Upper lobe of right lung (tissue), 1 donor: ENCODE measurements at regions not wholly inside any gene's neighbourhood (a gene's known extent, or its start where the extent isn't known, plus 50 kb on each side); places are given as distances from the start of the nearest gene placed in this dataset.

Source experiments
- ATAC-seq: fragments of 200-7000 bp; cut with Tn5 transposase; one replicate; pipeline ENCODE4 v1.9.1; 2020; ENCODE audit warnings: mild to moderate bottlenecking, moderate library complexity
- DNase-seq: peaks from one replicate; pipeline ENCODE4 v3.0.0-alpha.2; 2020
- H3K27ac ChIP-seq: fragments of 200-600 bp; one replicate; pipeline ENCODE4 v1.8.0; 2022
- H3K27me3 ChIP-seq: fragments of 200-600 bp; one replicate; pipeline ENCODE4 v1.8.0; 2022; ENCODE audit warnings: mild to moderate bottlenecking
- H3K36me3 ChIP-seq: fragments of 200-600 bp; one replicate; pipeline ENCODE4 v1.8.0; 2022
- H3K4me1 ChIP-seq: fragments of 200-600 bp; one replicate; pipeline ENCODE4 v1.8.0; 2022
- H3K4me3 ChIP-seq: fragments of 200-600 bp; one replicate; pipeline ENCODE4 v1.8.0; 2022; ENCODE audit warnings: mild to moderate bottlenecking
- H3K9me3 ChIP-seq: fragments of 200-600 bp; one replicate; pipeline ENCODE4 v1.8.0; 2022
- CTCF ChIP-seq: fragments of 200-600 bp; IDR thresholded peaks from one replicate; pipeline ENCODE4 v1.8.0; 2022; ENCODE audit warnings: antibody characterized with exemption
- intact Hi-C: fragments of 100-400 bp; cut with DNase I; formaldehyde crosslinking; loops from one replicate; pipeline ENCODE4 v1.11.0; 2022
- donor health status: DM: no; HTN: yes; CAD: no; lungs with severe emphysema.

GRCh38 chr3:95939235-95939809, 875.1 kb upstream of the EPHA6 start:
- Histone ChIP-seq H3K27me3 (no peaks in the 10 kb centered on the region), H3K4me3 (no peak overlapping the region), H3K27ac (no peak overlapping the region), H3K4me1 (no peaks in the 10 kb centered on the region), H3K9me3 (no peaks in the 10 kb centered on the region), H3K36me3 (no peaks in the 10 kb centered on the region)
- intact Hi-C loops = no loop called here
- ATAC-seq = no peak
- no peak for DNase-seq
- no peak for TF ChIP-seq CTCF

GRCh38 chr3:95965704-95966336, 848.6 kb upstream of the EPHA6 start:
- ATAC-seq = no peak
- TF ChIP-seq CTCF = no peak
- no peaks in the 10 kb centered on the region for H3K36me3 ChIP-seq

GRCh38 chr3:95971573-95971972, 842.8 kb upstream of the EPHA6 start:
- no peaks in the 10 kb centered on the region for H3K9me3 ChIP-seq
- no peaks in the 10 kb centered on the region for H3K4me1 ChIP-seq
- H3K36me3 ChIP-seq = no peaks in the 10 kb centered on the region
- intact Hi-C loops = no loop called here
- no peaks in the 10 kb centered on the region for H3K27me3 ChIP-seq
- H3K4me3 ChIP-seq = no peak overlapping the region
- DNase-seq (no peak), ATAC-seq (no peak)
- H3K27ac ChIP-seq = peak overlapping the region; percentile 53
- no peak for TF ChIP-seq CTCF

More at GRCh38 chr3:95965704-95966336, 848.6 kb upstream of the EPHA6 start:
- Histone ChIP-seq H3K27me3 (no peaks in the 10 kb centered on the region), H3K4me1 (no peaks in the 10 kb centered on the region), H3K9me3 (no peaks in the 10 kb centered on the region), H3K4me3 (no peak overlapping the region), H3K27ac (no peak overlapping the region)
- DNase-seq = no peak
- intact Hi-C loops = no loop called here

- Histone ChIP-seq H3K4me3 (no peak overlapping the region), H3K36me3 (no peaks in the 10 kb centered on the region), H3K27ac (no peak overlapping the region), H3K9me3 (no peaks in the 10 kb centered on the region), H3K4me1 (no peaks in the 10 kb centered on the region), H3K27me3 (no peaks in the 10 kb centered on the region)
- ATAC-seq = no peak
- TF ChIP-seq CTCF = no peak
- intact Hi-C loops = no loop called here
- no peak for DNase-seq
Measured at GRCh38 chr3:95994338-95994737, 820.1 kb upstream of the EPHA6 start.

GRCh38 chr3:96000966-96001365, 813.4 kb upstream of the EPHA6 start:
- DNase-seq (no peak), ATAC-seq (no peak)
- Histone ChIP-seq H3K27ac (no peak overlapping the region), H3K27me3 (no peaks in the 10 kb centered on the region), H3K4me3 (no peak overlapping the region), H3K9me3 (no peaks in the 10 kb centered on the region), H3K36me3 (no peaks in the 10 kb centered on the region), H3K4me1 (no peaks in the 10 kb centered on the region)
- intact Hi-C loops = no loop called here
- TF ChIP-seq CTCF = no peak
